Small intestine (tissue), 7 donors: ENCODE measurements at regions not wholly inside any gene's neighbourhood (a gene's known extent, or its start where the extent isn't known, plus 50 kb on each side); places are given as distances from the start of the nearest gene placed in this dataset.

Experiments used
- DNase-seq, 2 donors: peaks; one replicate each; pipeline versions ENCODE4 v3.0.0 to v3.0.0-alpha.2; 2013
- FAIRE-seq: peaks from 2 replicates; lab custom pipeline; 2012; peaks lifted over from hg19 to GRCh38; lab: Jason Lieb, UNC
- H3K27ac ChIP-seq, 3 donors: one replicate each; pipeline ENCODE4 v1.5.1; 2013; ENCODE audit warnings: low read length in 2 of 3, mild to moderate bottlenecking in 2 of 3, control low read depth in 1 of 3, inconsistent platforms in 1 of 3, low read depth in 1 of 3, moderate library complexity in 1 of 3
- H3K27me3 ChIP-seq, 3 donors: one replicate each; pipeline ENCODE4 v1.6.1; 2013; ENCODE audit warnings: low read length in 3 of 3, inconsistent platforms in 1 of 3; ENCODE audit not compliant: control insufficient read depth in 3 of 3, insufficient read depth in 3 of 3
- H3K36me3 ChIP-seq, 3 donors: one replicate each; pipeline ENCODE4 v1.6.1; 2013; ENCODE audit warnings: low read length in 3 of 3, inconsistent platforms in 1 of 3, low read depth in 1 of 3, mild to moderate bottlenecking in 1 of 3, moderate library complexity in 1 of 3; ENCODE audit not compliant: control insufficient read depth in 3 of 3, insufficient read depth in 2 of 3
- H3K4me1 ChIP-seq, 3 donors: one replicate each; pipeline ENCODE4 v1.6.1; 2013; ENCODE audit warnings: low read length in 2 of 3, inconsistent platforms in 1 of 3, low read depth in 1 of 3, mild to moderate bottlenecking in 1 of 3, moderate library complexity in 1 of 3; ENCODE audit not compliant: control insufficient read depth in 3 of 3, insufficient read depth in 2 of 3
- H3K4me3 ChIP-seq, 3 donors: one replicate each; pipeline ENCODE4 v1.5.1; 2013; ENCODE audit warnings: low read length in 3 of 3, control low read depth in 1 of 3, inconsistent platforms in 1 of 3, low read depth in 1 of 3, mild to moderate bottlenecking in 1 of 3, moderate library complexity in 1 of 3
- H3K9me3 ChIP-seq, 2 donors: one replicate each; pipeline ENCODE4 v1.6.1; 2013; ENCODE audit warnings: low read depth in 1 of 2, low read length in 1 of 2; ENCODE audit not compliant: control insufficient read depth in 2 of 2, insufficient read depth in 1 of 2
- WGBS, 3 donors: extraction: QIAGEN DNeasy Blood & Tissue Kit; methylation state at CpG; one replicate each; pipeline ENCODE4 v1.1.7; 2013; 5-methylcytosine and 5-hydroxymethylcytosine counted together
- donor health status: healthy with polysubstance abuse.
- donor health status: control.
- donor health status: control.
- donor health status: Bipolar disorder and iron deficiency.
- donor health status: healthy.

- no peaks in the 10 kb centered on the region for H3K27me3 ChIP-seq
- no peaks in the 10 kb centered on the region for H3K36me3 ChIP-seq
- DNase-seq (no peak), FAIRE-seq (no peak)
- WGBS, 3 donors: 86 to 91% (median 86%) methylated on average over 1 of the region's 1 CpG
- no peak overlapping the region for H3K4me3 ChIP-seq
- H3K9me3 ChIP-seq: no peaks in the 10 kb centered on the region
- no peak overlapping the region for H3K27ac ChIP-seq
- H3K4me1 ChIP-seq: no peaks in the 10 kb centered on the region
These were observed 1066.2 kb downstream of the TDRD15 start for GRCh38 chr2:22189893-22190480.

DNA sequence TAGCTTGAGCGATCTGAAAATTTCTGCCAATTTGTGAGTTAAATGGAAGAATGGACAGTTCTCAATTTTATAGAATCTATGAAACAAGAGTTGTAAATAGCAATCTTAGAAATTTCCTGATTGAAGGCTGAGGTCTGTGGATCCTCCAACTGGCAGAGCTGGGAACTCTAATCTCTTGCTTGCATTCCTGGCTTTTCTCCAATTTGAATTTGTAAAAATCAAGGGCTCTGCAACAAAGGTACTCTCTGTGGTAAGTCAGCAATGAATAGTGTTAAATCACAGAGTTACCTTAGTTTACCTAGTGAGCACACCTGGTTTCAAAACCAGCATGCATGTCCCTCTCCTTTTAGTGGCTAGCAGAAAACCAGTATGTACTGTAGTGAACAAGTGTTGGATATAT, 1070.5 kb downstream of the TDRD15 start:
- DNase-seq: no peak
- Histone ChIP-seq H3K36me3 (no peaks in the 10 kb centered on the region), H3K4me1 (no peaks in the 10 kb centered on the region), H3K27me3 (no peaks in the 10 kb centered on the region), H3K4me3 (no peak overlapping the region), H3K27ac (no peak overlapping the region), H3K9me3 (no peaks in the 10 kb centered on the region)
- no peak for FAIRE-seq
- WGBS, 3 donors: 83 to 97% (median 90%) methylated on average over 1 of the region's 1 CpG

DNA sequence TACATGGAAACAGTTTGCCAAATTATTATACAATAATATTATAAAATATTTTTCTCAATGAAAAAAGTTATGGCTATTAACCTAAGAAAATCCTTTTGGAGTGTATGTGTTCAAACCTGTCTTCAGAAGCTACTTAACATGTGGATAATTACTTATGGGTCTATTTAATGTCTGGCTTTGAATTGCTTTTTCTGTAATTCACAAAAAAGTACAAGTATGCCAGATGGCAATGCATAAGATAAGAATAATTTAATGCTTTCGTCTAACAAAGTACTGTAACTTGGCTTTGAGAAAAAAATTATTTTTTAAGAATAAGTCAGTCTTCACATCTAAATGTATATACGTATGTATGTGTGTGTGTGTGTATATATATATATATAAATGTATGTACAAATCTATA, 1073.0 kb downstream of the TDRD15 start:
- 74 to 85% (median 80%) methylated on average over 2 of the region's 2 CpGs for WGBS, 3 donors
- Histone ChIP-seq H3K27ac (no peak overlapping the region), H3K4me3 (no peak overlapping the region), H3K4me1 (no peaks in the 10 kb centered on the region), H3K27me3 (no peaks in the 10 kb centered on the region), H3K9me3 (no peaks in the 10 kb centered on the region), H3K36me3 (no peaks in the 10 kb centered on the region)
- FAIRE-seq: no peak
- no peak for DNase-seq

- Histone ChIP-seq H3K4me3 (no peak overlapping the region), H3K4me1 (no peaks in the 10 kb centered on the region), H3K36me3 (no peaks in the 10 kb centered on the region), H3K9me3 (no peaks in the 10 kb centered on the region), H3K27me3 (no peaks in the 10 kb centered on the region), H3K27ac (no peak overlapping the region)
- FAIRE-seq (no peak), DNase-seq (no peak)
- 50 to 56% (median 54%) methylated on average over 9 of the region's 9 CpGs for WGBS, 3 donors
These were observed 1074.9 kb downstream of the TDRD15 start for GRCh38 chr2:22198381-22199283.

DNA sequence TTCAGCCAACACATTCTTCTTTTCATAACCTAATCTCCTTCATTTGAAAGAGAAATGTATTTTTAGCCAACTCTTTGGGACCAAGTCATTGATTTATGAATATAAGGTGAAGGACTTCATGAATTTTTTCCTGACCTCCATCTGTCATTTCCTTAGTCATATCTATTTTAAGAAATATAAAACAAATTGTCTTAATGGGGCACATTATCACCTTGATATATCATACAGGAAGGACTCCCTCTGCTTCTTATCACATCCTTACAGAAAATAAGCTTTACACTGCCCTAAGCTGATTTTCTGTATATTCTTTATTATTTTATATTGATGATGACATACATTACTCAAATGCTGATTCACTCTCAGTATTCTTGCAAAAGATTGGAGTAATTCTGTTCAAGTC, 1076.2 kb downstream of the TDRD15 start:
- Histone ChIP-seq H3K9me3 (no peaks in the 10 kb centered on the region), H3K4me1 (no peaks in the 10 kb centered on the region), H3K4me3 (no peak overlapping the region), H3K27ac (no peak overlapping the region), H3K36me3 (no peaks in the 10 kb centered on the region), H3K27me3 (no peaks in the 10 kb centered on the region)
- no peak for DNase-seq
- no peak for FAIRE-seq

DNA sequence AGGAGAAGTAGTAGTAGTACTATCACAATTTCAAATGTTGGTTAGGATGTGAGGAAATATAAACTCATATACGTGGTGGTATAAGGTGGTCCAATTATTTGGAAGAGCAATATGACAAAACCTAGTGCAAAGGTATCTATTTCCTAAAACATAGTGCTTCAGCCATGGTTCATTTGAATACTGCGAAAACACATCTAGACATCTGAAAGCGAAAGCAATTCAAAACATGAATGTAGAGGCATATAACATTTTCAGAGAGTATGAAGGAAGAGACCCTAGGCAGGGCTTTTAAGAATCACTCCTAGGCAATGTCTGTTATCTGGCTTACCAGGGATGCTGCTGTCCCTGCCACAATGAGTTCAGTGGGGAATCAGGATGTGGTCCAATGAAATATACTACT, 1085.8 kb downstream of the TDRD15 start:
- FAIRE-seq: no peak
- no peaks in the 10 kb centered on the region for H3K9me3 ChIP-seq
- 83 to 88% (median 85%) methylated on average over 3 of the region's 3 CpGs for WGBS, 3 donors

GRCh38 chr2:22213237-22213636, 1089.5 kb downstream of the TDRD15 start:
- no peaks in the 10 kb centered on the region for H3K9me3 ChIP-seq
- no peak for FAIRE-seq

More for the DNA sequence above, 1085.8 kb downstream of the TDRD15 start:
- Histone ChIP-seq H3K4me3 (no peak overlapping the region), H3K27ac (no peak overlapping the region), H3K27me3 (no peaks in the 10 kb centered on the region), H3K36me3 (no peaks in the 10 kb centered on the region), H3K4me1 (no peaks in the 10 kb centered on the region)
- no peak for DNase-seq

DNA sequence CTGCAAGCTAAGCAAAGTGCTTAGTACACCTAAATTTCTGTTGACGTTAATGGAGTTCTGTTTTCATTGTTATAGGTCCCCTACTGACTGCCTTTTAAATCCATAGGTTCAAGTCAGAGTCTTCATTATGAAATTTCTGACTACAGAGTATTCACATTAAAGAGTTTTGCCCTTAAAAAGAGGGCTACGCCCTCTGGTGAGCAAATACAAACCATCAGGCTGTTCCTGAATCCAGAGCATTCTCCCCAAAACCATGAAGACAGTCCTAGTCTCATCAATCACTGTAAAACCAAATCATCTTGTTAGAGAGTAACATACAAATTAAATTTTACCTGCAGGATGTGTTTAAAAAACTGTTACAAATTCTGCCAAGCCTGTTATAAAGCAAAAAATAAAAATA, 1091.7 kb downstream of the TDRD15 start:
- H3K9me3 ChIP-seq: no peaks in the 10 kb centered on the region
- WGBS, 3 donors: 60 to 85% (median 64%) methylated on average over 2 of the region's 2 CpGs
- H3K4me3 ChIP-seq: no peak overlapping the region
- no peaks in the 10 kb centered on the region for H3K4me1 ChIP-seq
- DNase-seq: no peak
- no peaks in the 10 kb centered on the region for H3K27me3 ChIP-seq
- H3K36me3 ChIP-seq: no peaks in the 10 kb centered on the region
- no peak for FAIRE-seq
- no peak overlapping the region for H3K27ac ChIP-seq

More at GRCh38 chr2:22213237-22213636, 1089.5 kb downstream of the TDRD15 start:
- no peak overlapping the region for H3K27ac ChIP-seq
- no peak overlapping the region for H3K4me3 ChIP-seq
- DNase-seq: no peak
- H3K27me3 ChIP-seq: no peaks in the 10 kb centered on the region
- no peaks in the 10 kb centered on the region for H3K36me3 ChIP-seq
- WGBS, 3 donors: 68 to 73% (median 72%) methylated on average over 2 of the region's 2 CpGs
- no peaks in the 10 kb centered on the region for H3K4me1 ChIP-seq
